HepG2 (cell line): ENCODE measurements at regions not wholly inside any gene's neighbourhood (a gene's known extent, or its start where the extent isn't known, plus 50 kb on each side); places are given as distances from the start of the nearest gene placed in this dataset.

ENCODE experiments used
- ATAC-seq: fragments of 200-7000 bp; cut with Tn5 transposase; 3 replicates; pipeline ENCODE4 v1.9.1; 2020; ENCODE audit warnings: mild to moderate bottlenecking, moderate library complexity
- BruUV-seq: library from RNA; stranded (reverse); fragments of 400-500 nt; replicated peaks from 2 replicates; lab custom pipeline; 2021; lab: Mats Ljungman, UMichigan
- CTCF ChIA-PET: fragments of 300-600 bp; formaldehyde crosslinking; extraction: SDS; loops from one replicate; lab custom pipeline; 2021; ENCODE audit warnings: low total read pairs, inconsistent platforms, low intra/inter-chr PET ratio; lab: Yijun Ruan, JAX
- POLR2A ChIA-PET: fragments of 350-600 bp; sonication (Branson Sonifier 250); formaldehyde crosslinking; loops from one replicate; lab custom pipeline; 2020; ENCODE audit warnings: antibody characterized with exemption, inconsistent platforms; lab: Yijun Ruan, JAX
- DNase-seq: peaks from one replicate; pipeline ENCODE4 v3.0.0-alpha.2; 2015; ENCODE audit warnings: low spot score
- FAIRE-seq: peaks from 3 replicates; lab custom pipeline; 2011; peaks lifted over from hg19 to GRCh38; lab: Jason Lieb, UNC
- H2AFZ ChIP-seq: one replicate; pipeline ENCODE4 v1.6.1; 2011; ENCODE audit warnings: low read length, inconsistent platforms
- H3K27ac ChIP-seq: fragments of 300-600 bp; 3 replicates; pipeline ENCODE4 v1.8.0; 2011; ENCODE audit warnings: mixed run types, mild to moderate bottlenecking, mixed read lengths, low read length, inconsistent platforms; ENCODE audit not compliant: insufficient read depth; ENCODE audit errors: extremely low read length
- H3K27me3 ChIP-seq, 2 experiments: fragments of 200-600 bp in 1 of 2; 2 replicates in 1 of 2; 3 replicates in 1 of 2; pipeline versions ENCODE4 v1.6.0 to v1.8.0; 2011; ENCODE audit warnings: low read length in 2 of 2, mild to moderate bottlenecking in 2 of 2, moderate library complexity in 2 of 2, inconsistent platforms in 1 of 2; ENCODE audit not compliant: insufficient read depth in 2 of 2, control insufficient read depth in 1 of 2
- H3K36me3 ChIP-seq, 2 experiments: fragments of 200-600 bp in 1 of 2; replicated peaks in 1 of 2; 2 replicates in 1 of 2; 3 replicates in 1 of 2; pipeline versions ENCODE4 v1.5.1 to v1.8.0; 2011; ENCODE audit warnings: low read length in 2 of 2, inconsistent platforms in 1 of 2; ENCODE audit not compliant: insufficient read depth in 2 of 2, control insufficient read depth in 1 of 2
- H3K4me1 ChIP-seq: 2 replicates; pipeline ENCODE4 v1.5.1; 2012; ENCODE audit warnings: low read length, inconsistent platforms; ENCODE audit not compliant: insufficient read depth
- H3K4me2 ChIP-seq: 2 replicates; pipeline ENCODE4 v1.6.0; 2011; ENCODE audit warnings: low read depth, low read length, inconsistent platforms
- H3K4me3 ChIP-seq, 3 experiments: fragments of 200-600 bp in 1 of 3; sonication (generic), shearing (Covaris generic) in 1 of 3; replicated peaks in 1 of 3; 2 replicates each; pipeline ENCODE4 v1.5.1; 2011 to 2016; ENCODE audit warnings: low read length in 3 of 3, inconsistent platforms in 2 of 3, low read depth in 2 of 3, mild to moderate bottlenecking in 2 of 3, control low read depth in 1 of 3, mixed read lengths in 1 of 3; ENCODE audit not compliant: insufficient read depth in 1 of 3
- H3K79me2 ChIP-seq: one replicate; pipeline ENCODE4 v1.6.1; 2011; ENCODE audit warnings: low read length, inconsistent platforms; ENCODE audit not compliant: insufficient read depth
- H3K9ac ChIP-seq: 2 replicates; pipeline ENCODE4 v1.6.0; 2011; ENCODE audit warnings: mild to moderate bottlenecking, low read depth, low read length, inconsistent platforms; ENCODE audit not compliant: insufficient read depth
- H3K9me3 ChIP-seq: 2 replicates; pipeline ENCODE4 v1.5.1; 2012; ENCODE audit warnings: mild to moderate bottlenecking, low read length
- H4K20me1 ChIP-seq: 2 replicates; pipeline ENCODE4 v1.6.0; 2011; ENCODE audit warnings: inconsistent platforms, mild to moderate bottlenecking, low read length, moderate library complexity; ENCODE audit not compliant: insufficient read depth
- ARID3A ChIP-seq: IDR thresholded peaks from 2 replicates; pipeline ENCODE4 v1.6.1; 2012; ENCODE audit warnings: low read depth, low read length, improper control_type of control experiment
- BCL3 ChIP-seq: sonication (generic); formaldehyde crosslinking; IDR thresholded peaks from 2 replicates; pipeline ENCODE4 v1.5.1; 2020; ENCODE audit warnings: mild to moderate bottlenecking, missing genetic modification reagents, moderate library complexity
- CBX5 ChIP-seq: sonication (generic); formaldehyde crosslinking; IDR thresholded peaks from 2 replicates; pipeline ENCODE4 v1.4.0; 2020; ENCODE audit warnings: missing genetic modification reagents, borderline replicate concordance
- MAFG ChIP-seq: sonication (generic); formaldehyde crosslinking; IDR thresholded peaks from 2 replicates; pipeline ENCODE4 v1.5.1; 2020; ENCODE audit warnings: mild to moderate bottlenecking, missing genetic modification reagents
- MAFK ChIP-seq, 2 experiments: IDR thresholded peaks in 1 of 2; conservative IDR thresholded peaks in 1 of 2; 2 replicates each; pipeline ENCODE4 v1.6.1; 2011; ENCODE audit warnings: improper control_type of control experiment in 2 of 2, low read length in 2 of 2
- MED8 ChIP-seq: sonication (generic); formaldehyde crosslinking; IDR thresholded peaks from 2 replicates; pipeline ENCODE4 v1.8.1; 2023; ENCODE audit warnings: mild to moderate bottlenecking, missing genetic modification reagents; ENCODE audit not compliant: insufficient replicate concordance
- MTERF4 ChIP-seq: sonication (generic); formaldehyde crosslinking; IDR thresholded peaks from 2 replicates; pipeline ENCODE4 v1.8.0; 2023; ENCODE audit warnings: mild to moderate bottlenecking, missing genetic modification reagents
- NFE2L1 ChIP-seq: sonication (generic); formaldehyde crosslinking; IDR thresholded peaks from 2 replicates; pipeline ENCODE4 v1.4.0; 2020; ENCODE audit warnings: missing genetic modification reagents, mild to moderate bottlenecking, borderline replicate concordance
- PHF20 ChIP-seq: sonication (generic); formaldehyde crosslinking; IDR thresholded peaks from 2 replicates; pipeline ENCODE4 v1.5.0; 2020; ENCODE audit warnings: mild to moderate bottlenecking, missing genetic modification reagents
- TFDP2 ChIP-seq: sonication (generic); formaldehyde crosslinking; IDR thresholded peaks from 2 replicates; pipeline ENCODE4 v1.4.0; 2020; ENCODE audit warnings: missing genetic modification reagents
- ZBTB2 ChIP-seq: sonication (generic); formaldehyde crosslinking; IDR thresholded peaks from 2 replicates; pipeline ENCODE4 v1.8.0; 2022; ENCODE audit warnings: low read depth, missing genetic modification reagents
- ZNF33B ChIP-seq: sonication (generic); formaldehyde crosslinking; IDR thresholded peaks from 2 replicates; pipeline ENCODE4 v1.5.1; 2020; ENCODE audit warnings: mild to moderate bottlenecking, missing genetic modification reagents
- ZNF484 ChIP-seq: sonication (generic); formaldehyde crosslinking; IDR thresholded peaks from 2 replicates; pipeline ENCODE4 v1.5.1; 2020; ENCODE audit warnings: mild to moderate bottlenecking, low read depth, missing genetic modification reagents, borderline replicate concordance
- ZSCAN30 ChIP-seq: sonication (generic); formaldehyde crosslinking; IDR thresholded peaks from 2 replicates; pipeline ENCODE4 v1.5.0; 2020; ENCODE audit warnings: mild to moderate bottlenecking, missing genetic modification reagents
- ZSCAN5A ChIP-seq: sonication (generic); formaldehyde crosslinking; IDR thresholded peaks from 2 replicates; pipeline ENCODE4 v1.8.0; 2022; ENCODE audit warnings: mild to moderate bottlenecking, missing genetic modification reagents, borderline replicate concordance
- WGBS: methylation state at CpG from one replicate; pipeline ENCODE4 v1.1.6; 2017; ENCODE audit warnings: low lambda C conversion rate; 5-methylcytosine and 5-hydroxymethylcytosine counted together
- in situ Hi-C: cut with HindIII; loops from 2 replicates; pipeline ENCODE4 v1.10.0; 2017; ENCODE audit warnings: low pct_unique_long_range_greater_than_20kb; ENCODE audit not compliant: extremely low pct_ligation_motif_present
- intact Hi-C: fragments of 100-400 bp; cut with micrococcal nuclease; formaldehyde crosslinking; loops from one replicate; pipeline ENCODE4 v1.10.0; 2022; ENCODE audit not compliant: unreplicated experiment

GRCh38 chr1:221837896-221838295, 96.0 kb upstream of the DUSP10 start:
- Histone ChIP-seq H3K4me2 (no peak overlapping the region), H3K36me3 (no peaks in the 10 kb centered on the region), H3K4me1 (no peaks in the 10 kb centered on the region), H3K79me2 (no peaks in the 10 kb centered on the region), H2AFZ (no peak overlapping the region), H3K27me3 (no peaks in the 10 kb centered on the region), H3K9me3 (no peaks in the 10 kb centered on the region), H4K20me1 (no peaks in the 10 kb centered on the region), H3K9ac (no peak overlapping the region), H3K4me3 (no peak overlapping the region), H3K27ac (no peak overlapping the region)
- BruUV-seq: no TSS peak
- POLR2A ChIA-PET: no interaction called here
- TF ChIP-seq MAFG (CRISPR knock-in tag) (no peak), PHF20 (no peak), ZSCAN30 (CRISPR knock-in tag) (no peak), TFDP2 (CRISPR knock-in tag) (no peak), ZNF33B (CRISPR knock-in tag) (no peak), MED8 (CRISPR knock-in tag) (no peak), CBX5 (CRISPR knock-in tag) (no peak), ZSCAN5A (no peak), ARID3A (no peak), ZBTB2 (no peak), ZNF484 (no peak), NFE2L1 (CRISPR knock-in tag) (no peak), MTERF4 (CRISPR knock-in tag) (no peak), BCL3 (no peak), MAFK (conservative IDR thresholded peaks at IDR 0.05 in 1 of 2, IDR thresholded peaks at IDR 0.05 in 1 of 2; ENCODE audit: low read length in 2 of 2) (no peak)
- no peak for DNase-seq
- in situ Hi-C loops: no loop called here
- WGBS: 61% methylated on average over 8 of the region's 8 CpGs
- ATAC-seq: no peak
- intact Hi-C loops: no loop called here
- CTCF ChIA-PET: no interaction called here
- FAIRE-seq: no peak
